NCI-H187 treated with DMSO at 0.1 percent for 48 hours (cell line): ENCODE measurements at regions not wholly inside any gene's neighbourhood (a gene's known extent, or its start where the extent isn't known, plus 50 kb on each side); places are given as distances from the start of the nearest gene placed in this dataset.

Experiments
- DNase-seq: peaks from one replicate; lab custom pipeline; 2025; lab: John Stamatoyannopoulos, UW

DNA sequence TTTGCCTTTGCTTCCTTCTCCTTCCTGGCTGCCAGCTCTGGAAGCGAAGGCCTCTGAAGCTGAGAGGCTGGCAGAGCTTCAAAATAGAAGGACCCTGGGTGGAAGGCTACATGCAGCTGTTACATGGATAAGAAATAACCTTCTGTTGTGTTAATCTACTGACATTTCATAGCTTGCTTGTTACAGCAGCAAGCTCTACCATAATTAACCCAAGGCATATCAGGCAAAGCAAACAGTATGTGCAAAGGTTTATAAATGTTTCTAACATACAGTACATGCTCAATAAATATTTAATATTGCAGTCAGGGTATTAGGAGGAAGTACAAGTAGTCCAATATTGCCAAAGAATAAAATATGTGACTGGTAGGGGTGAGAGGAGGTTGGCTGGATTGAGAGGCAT lies 55.6 kb upstream of the MKLN1 start:
- no peak for DNase-seq

DNA sequence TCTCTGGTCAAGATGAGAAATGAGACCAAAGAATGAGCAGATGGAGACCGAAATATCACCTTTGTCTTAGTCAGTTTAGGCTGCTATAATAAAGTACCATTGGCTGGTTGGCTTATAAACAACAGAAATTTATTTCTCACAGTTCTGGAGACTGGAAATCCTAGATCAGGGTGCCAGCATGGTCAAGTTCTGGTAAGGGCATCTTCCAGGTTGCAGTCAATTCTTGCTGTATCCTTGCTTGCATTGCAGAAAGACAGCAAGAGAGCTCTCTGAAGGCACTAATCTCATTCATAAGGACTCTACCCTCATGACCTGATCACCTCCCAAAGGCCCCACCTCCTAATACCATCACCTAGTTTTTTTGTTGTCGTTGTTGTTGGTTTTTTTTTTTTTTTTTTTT lies 52.7 kb upstream of the MKLN1 start:
- DNase-seq = no peak

DNA sequence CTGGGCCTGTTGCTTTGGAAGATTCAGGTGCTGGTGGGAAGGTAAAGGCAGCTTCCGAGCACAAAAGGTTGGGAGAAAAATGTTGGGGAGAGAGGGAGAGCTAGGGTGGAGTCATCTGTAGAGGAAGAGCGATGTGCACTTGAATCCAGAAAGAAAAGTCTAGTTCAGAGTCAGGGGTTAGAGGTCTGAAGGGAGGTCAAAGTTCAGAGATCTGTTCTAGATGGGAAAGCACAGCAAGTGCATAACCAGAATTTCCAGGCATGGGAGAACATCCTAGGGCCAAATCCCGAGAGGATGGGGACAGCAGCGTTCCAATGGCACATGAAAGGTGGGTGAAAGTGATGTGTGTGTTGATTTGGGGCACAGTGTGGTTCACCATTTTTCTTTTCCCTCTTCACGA lies 51.5 kb upstream of the MKLN1 start:
- no peak for DNase-seq

DNA sequence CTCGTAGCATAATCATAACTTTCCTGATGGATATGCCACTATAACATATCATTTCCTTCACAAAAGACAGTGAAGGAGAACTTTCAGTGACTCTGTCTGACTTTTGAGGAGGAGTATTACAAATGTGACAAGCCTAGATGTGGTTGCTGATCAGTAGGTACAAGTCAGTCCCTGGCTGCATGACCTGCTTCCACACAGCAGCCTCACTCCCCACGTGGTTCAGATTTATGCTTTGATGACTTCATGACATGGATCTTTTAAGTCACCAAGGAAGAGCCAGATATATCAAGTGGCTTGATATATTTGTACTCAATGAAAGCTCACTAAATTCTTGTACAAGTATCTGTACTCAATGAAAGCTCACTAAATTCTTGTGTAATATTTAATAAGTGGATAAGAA lies 50.9 kb upstream of the MKLN1 start:
- no peak for DNase-seq
